GM18907 (cell line): ENCODE measurements at regions not wholly inside any gene's neighbourhood (a gene's known extent, or its start where the extent isn't known, plus 50 kb on each side); places are given as distances from the start of the nearest gene placed in this dataset.
"Not testable (repeated sequence)": the region's sequence is repeated elsewhere in the genome, so short reads cannot be mapped to it uniquely, and the experiment has no call there.

Source experiments
- ATAC-seq: cut with Tn5 transposase; IDR thresholded peaks from one replicate; pipeline ENCODE4 v1.9.1; 2021; ENCODE audit warnings: mild to moderate bottlenecking, moderate library complexity; ENCODE audit not compliant: unreplicated experiment

GRCh38 chr7:108627476-108628051 is 57.9 kb downstream of the DNAJB9 start:
- ATAC-seq: no peak

DNA sequence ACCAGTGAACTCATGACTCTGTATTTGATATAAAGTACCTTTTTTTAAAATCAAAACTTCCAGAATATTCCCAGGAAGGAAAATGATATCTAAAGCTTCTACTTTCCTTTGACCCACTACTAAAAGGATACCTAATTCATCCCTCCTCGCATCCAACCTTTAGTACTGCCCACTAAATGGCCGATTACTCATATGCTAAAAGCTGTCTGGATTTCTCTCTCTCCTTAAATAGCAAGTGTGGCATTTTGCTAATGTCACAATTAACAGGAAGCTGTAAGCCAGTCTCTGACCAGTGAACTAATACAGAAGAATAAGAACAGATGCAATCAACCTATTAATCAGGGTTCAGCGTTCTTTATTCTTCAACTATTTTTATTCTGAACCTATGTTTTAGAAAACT is 59.0 kb downstream of the DNAJB9 start:
- ATAC-seq: no peak

- ATAC-seq: no peak
Measured at GRCh38 chr7:108629651-108630400, 60.2 kb downstream of the DNAJB9 start.

DNA sequence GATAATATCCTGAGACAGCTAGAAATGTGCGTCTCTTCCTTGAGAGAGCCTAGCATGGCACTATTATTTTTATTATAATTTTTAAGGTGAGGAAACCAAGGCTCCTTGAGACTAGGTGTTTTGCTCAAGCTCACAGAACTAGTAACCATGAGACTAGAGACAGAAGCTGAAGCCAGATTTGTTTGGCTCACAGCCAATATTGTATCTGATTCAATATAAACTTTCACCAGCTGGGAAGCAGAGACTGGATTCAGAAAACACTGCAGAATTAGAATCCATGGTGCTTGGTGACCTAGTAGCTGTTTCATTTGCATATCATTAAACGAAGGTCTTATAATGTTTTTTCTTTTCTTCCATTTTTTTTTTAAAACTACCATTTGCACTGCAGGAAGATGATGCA is 64.4 kb downstream of the DNAJB9 start:
- ATAC-seq: no peak

DNA sequence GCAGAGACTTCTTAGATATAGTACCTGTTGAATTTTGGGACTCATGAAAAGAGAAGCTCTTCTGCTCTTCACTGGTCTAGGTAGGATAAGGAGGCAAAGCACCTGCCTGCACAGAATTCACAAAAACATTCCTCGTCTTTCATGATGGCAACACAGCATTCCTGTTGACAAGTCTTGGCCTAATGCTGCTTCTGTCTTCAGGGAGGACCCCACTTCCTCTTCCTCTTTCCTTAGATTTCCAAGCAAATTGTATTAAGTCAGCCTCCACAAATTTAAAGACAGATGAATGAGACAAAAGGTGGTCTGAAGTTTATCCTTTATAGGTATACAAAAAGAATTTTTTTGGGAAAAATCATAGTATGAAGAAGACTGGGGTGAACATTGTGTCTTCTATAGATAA is 64.9 kb downstream of the DNAJB9 start:
- no peak for ATAC-seq

- no peak for ATAC-seq
Measured at GRCh38 chr7:108637049-108637621, 67.5 kb downstream of the DNAJB9 start.

- ATAC-seq: no peak
Measured at GRCh38 chr7:108642126-108642525, 72.5 kb downstream of the DNAJB9 start.

DNA sequence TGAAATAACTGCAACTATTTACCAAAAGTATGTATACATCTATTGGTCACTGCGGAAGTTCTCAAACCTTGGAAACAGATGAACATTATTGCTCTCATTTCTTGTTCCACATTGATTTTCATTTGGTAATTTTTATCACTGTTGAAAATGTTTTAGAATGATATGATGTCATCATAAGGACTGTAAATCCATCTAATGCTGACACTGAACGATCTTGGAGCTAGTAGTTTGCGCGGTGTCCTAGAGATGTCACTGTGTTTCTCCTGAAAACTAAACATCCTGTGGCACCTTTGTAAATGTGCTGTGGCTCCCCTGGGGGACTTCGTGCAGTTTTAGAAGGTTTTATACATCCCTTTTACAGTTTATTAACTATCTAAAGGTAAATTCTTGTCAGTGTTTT is 73.5 kb downstream of the DNAJB9 start:
- no peak for ATAC-seq

DNA sequence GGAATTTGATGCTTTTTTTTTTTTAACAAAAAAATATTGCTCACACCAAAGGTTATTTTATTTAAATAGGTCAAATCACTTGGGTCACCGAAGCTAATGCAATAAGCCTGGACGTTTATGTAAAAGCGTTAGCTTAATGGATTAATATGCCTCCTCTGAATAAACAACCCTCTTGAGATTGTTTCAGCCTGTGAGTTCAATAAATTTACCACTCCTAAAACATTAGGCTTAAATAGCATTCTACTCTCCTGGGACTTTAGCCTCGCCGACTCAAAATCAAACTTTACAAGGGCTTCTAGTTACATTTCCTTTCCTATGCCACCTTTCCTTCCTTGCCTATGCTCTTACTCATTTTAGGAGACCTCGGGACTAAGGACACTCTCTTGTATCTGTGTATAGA is 79.3 kb downstream of the DNAJB9 start:
- no peak for ATAC-seq

GRCh38 chr7:108650467-108650866 is 80.8 kb downstream of the DNAJB9 start:
- ATAC-seq: no peak

DNA sequence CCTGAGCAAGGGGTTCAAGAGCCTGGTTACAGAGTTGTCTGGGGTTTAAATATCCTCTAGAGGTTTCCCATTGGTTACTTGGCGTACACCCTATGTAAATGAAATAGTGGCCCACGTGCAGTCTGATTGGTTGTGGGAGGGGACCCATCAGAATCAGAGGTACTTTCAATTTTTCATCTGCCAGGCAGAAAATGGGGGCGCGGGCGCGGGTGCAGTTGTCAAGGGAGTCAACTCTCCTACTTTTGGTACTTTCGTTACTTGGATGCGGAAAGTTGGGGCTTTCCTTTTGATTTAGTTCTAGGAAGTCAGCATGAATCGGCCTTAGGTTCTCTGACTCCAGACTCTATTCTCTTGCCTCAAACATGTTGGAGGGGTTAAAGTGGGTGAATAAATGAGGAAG is 83.2 kb downstream of the DNAJB9 start:
- ATAC-seq: no peak

GRCh38 chr7:108653526-108653925 is 83.9 kb downstream of the DNAJB9 start:
- ATAC-seq: no peak

- not testable (repeated sequence) for ATAC-seq
Measured at GRCh38 chr7:108657140-108657726, 87.6 kb downstream of the DNAJB9 start.

GRCh38 chr7:108659261-108659660 is 89.6 kb downstream of the DNAJB9 start:
- ATAC-seq: no peak

DNA sequence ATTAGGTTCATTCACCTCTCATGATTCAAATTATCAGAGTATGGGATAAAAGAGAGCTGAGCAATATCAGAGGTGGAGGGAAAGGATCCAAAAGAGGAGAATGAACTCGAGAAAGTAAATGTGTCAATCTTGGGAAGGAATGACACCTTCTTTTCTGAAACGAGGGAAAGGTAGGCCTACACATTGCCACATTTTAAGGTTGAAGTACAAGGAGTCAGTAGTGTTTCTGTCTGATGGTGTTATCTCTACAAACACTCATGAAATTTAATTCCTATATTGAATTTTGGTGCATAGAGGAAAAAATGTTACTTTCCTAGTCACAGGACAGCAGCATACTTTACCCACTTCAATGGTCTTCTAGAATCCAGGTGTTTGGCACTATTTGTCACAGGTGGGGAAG is 90.2 kb downstream of the DNAJB9 start:
- no peak for ATAC-seq

GRCh38 chr7:108660465-108660864 is 90.8 kb downstream of the DNAJB9 start:
- ATAC-seq: no peak

- no peak for ATAC-seq
Measured at GRCh38 chr7:108662783-108663362, 93.2 kb downstream of the DNAJB9 start.

GRCh38 chr7:108663701-108664100 is 94.0 kb downstream of the DNAJB9 start:
- ATAC-seq: no peak

DNA sequence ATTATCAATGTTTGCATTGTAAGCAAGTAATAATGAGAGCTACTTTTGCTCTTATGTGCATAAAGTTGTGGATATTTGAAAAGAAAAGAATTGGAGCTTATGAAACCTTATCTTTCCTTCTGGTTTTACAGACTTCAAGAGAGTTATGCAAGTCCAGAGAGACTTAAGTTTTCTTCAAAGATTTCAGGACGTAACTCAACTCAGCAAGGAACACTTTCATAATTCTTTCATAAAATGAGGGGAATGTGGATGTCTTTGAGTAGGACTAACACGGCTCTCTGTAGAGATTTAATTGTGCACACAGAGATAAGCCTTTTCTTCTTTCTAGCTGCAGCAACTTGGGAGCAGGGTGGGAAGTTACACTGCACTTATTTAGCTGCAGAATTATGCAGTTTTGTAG is 97.5 kb downstream of the DNAJB9 start:
- ATAC-seq: no peak

DNA sequence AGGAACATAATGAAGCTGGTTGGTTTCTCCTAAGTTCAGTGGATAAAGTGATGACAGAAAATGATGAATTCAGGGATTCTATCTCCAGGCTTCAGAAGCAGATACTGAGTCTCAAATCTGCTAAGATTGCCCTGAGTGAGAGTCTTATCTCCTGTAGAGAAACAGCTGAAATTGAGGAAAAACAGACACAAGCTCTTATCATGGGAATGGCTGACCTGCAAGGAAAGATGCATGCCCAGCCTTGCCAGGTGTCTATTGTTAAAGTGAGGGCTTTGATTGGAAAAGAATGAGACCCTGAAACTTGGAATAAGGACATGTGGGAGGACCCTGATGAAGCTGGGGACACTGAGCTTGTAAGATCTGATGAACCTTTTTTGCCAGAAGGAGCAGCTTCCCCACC is 100.3 kb downstream of the DNAJB9 start:
- no peak for ATAC-seq

- ATAC-seq: not testable (repeated sequence)
Measured at GRCh38 chr7:108673699-108674098, 104.0 kb downstream of the DNAJB9 start.

GRCh38 chr7:108684629-108685028 is 115.0 kb downstream of the DNAJB9 start:
- no peak for ATAC-seq
